Left colon (tissue), 2 donors: ENCODE measurements at regions not wholly inside any gene's neighbourhood (a gene's known extent, or its start where the extent isn't known, plus 50 kb on each side); places are given as distances from the start of the nearest gene placed in this dataset.

ENCODE experiments used
- ATAC-seq: fragments of 200-7000 bp; cut with Tn5 transposase; one replicate; pipeline ENCODE4 v1.9.1; 2020; ENCODE audit warnings: mild to moderate bottlenecking, moderate library complexity
- DNase-seq, 2 donors: peaks; one replicate each; pipeline ENCODE4 v3.0.0-alpha.2; 2020
- intact Hi-C, 2 donors: fragments of 100-400 bp; cut with DNase I in 1 of 2; cut with micrococcal nuclease in 1 of 2; formaldehyde crosslinking; loops; one replicate each; pipeline versions ENCODE4 v1.11.2 to v1.14.0; 2022; cut with DNase I, micrococcal nuclease
- donor health status: DM: no; HTN: no; CAD: no.
- donor health status: DM: yes; HTN: yes; CAD: no.

GRCh38 chr1:234538930-234539649, 60.1 kb upstream of the TARBP1 start:
- ATAC-seq: no peak
- DNase-seq: no peak
- intact Hi-C loops: loop anchor here in 1 of 2 donors (5.0 kb wide), 1 partner anchor 43 kb away; no protein-coding TSS in a partner anchor

- intact Hi-C loops: loop anchor here in 1 of 2 donors (5.0 kb wide), 1 partner anchor 44 kb away; no protein-coding TSS in a partner anchor
- DNase-seq (peak; percentile 61 to 74), ATAC-seq (peak; percentile 90)
Measured at GRCh38 chr1:234538062-234538731, 59.2 kb upstream of the TARBP1 start.

- DNase-seq (no peak), ATAC-seq (no peak)
- intact Hi-C loops: loop anchor here in 1 of 2 donors (5.0 kb wide), 1 partner anchor 45 kb away; no protein-coding TSS in a partner anchor
Measured at GRCh38 chr1:234537236-234537635, 58.3 kb upstream of the TARBP1 start.

DNA sequence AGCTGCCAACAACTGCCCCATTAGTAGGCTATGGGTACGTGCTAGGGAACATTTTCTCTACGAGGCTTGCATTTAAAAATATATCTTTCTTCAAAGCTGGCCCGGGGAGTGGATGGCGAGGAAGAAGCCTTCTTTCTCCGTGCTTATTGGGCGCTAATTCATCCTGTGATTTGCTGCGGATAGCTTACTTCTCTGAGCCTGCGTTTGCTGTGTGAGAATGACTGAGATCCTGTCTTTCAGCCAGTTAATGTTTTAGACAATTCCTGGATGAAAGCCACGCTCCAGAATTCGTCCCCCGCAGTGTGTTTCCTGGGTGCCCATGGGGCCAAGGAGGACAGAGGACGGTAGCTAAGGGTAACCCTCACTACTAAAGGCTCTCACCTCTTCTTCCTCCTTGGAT, 57.8 kb upstream of the TARBP1 start:
- DNase-seq (peak in 1 of 2 donors; percentile 8), ATAC-seq (no peak)
- intact Hi-C loops: loop anchor here in 1 of 2 donors (5.0 kb wide), 1 partner anchor 46 kb away; no protein-coding TSS in a partner anchor

GRCh38 chr1:234535763-234536515, 57.0 kb upstream of the TARBP1 start:
- intact Hi-C loops: loop anchor here in 1 of 2 donors (5.0 kb wide), 1 partner anchor 46 kb away; no protein-coding TSS in a partner anchor
- ATAC-seq (no peak), DNase-seq (peak in 1 of 2 donors; percentile 70)

DNA sequence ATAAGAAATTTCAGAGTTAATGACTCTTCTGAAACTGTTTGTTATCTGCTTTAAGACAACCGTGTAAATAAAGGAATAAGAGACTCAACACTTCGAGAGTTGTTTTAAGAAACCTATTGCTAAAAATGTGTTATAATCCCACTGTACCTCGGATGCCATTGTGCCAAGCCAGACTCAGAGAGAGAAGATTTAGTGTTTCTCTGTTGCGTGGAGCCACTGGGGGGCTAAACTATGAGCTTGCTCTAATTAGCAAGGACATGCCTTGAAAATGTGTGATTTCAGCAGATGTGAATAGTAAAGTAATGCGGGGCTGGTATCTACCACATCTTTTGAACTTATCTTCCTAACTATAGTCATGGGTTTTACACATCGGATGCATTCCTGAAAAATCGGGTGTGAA, 56.2 kb upstream of the TARBP1 start:
- DNase-seq: no peak

DNA sequence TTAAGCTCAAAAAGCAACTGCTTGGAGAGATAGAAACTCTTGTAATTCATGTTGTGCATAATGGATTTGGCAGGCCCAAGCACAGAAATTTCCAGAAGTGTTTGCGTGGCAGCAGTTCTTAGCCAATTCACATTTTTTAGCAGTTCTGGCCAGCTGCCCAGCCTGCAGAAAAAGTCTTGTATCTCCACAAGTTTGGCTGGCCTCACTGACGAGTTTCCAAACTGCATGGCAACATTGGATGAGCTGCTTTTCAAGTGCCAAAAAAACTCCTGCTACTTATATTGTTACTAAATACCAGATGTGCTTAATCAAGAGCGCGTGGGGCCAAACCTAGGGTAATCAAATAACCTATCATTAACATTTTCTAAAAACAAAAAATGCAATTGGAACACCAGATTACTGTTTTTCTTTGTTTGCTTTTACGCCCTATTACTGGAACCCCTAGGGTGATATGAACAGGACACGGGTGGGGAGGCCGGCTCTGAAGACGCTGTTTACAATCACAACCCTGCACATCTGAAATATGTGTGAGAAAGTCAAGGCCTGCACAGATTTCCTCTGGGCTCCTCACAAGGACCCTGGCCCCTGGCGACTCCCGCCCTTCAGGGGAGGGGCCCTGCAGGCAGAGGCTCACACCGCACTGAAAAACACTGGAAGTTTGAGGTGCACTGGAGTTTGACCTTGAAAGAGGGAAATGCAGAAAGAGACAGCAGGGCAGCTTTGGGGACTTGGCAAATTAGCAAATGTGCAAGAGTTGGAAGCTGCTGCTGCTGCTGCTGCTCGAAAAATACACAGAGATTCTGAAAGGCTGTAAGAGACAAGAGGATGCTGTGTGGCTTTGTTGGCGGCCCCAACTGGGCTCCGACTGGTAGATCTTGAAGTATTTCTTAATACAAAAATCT, 55.2 kb upstream of the TARBP1 start:
- intact Hi-C loops: loop anchor here in 1 of 2 donors (5.0 kb wide), 1 partner anchor 68 kb away; no protein-coding TSS in a partner anchor
- no peak for ATAC-seq
- peak; percentile 75 to 87 for DNase-seq

More for the DNA sequence above, 56.2 kb upstream of the TARBP1 start:
- no peak for ATAC-seq
- intact Hi-C loops: loop anchor here in 1 of 2 donors (5.0 kb wide), 1 partner anchor 47 kb away; no protein-coding TSS in a partner anchor

DNA sequence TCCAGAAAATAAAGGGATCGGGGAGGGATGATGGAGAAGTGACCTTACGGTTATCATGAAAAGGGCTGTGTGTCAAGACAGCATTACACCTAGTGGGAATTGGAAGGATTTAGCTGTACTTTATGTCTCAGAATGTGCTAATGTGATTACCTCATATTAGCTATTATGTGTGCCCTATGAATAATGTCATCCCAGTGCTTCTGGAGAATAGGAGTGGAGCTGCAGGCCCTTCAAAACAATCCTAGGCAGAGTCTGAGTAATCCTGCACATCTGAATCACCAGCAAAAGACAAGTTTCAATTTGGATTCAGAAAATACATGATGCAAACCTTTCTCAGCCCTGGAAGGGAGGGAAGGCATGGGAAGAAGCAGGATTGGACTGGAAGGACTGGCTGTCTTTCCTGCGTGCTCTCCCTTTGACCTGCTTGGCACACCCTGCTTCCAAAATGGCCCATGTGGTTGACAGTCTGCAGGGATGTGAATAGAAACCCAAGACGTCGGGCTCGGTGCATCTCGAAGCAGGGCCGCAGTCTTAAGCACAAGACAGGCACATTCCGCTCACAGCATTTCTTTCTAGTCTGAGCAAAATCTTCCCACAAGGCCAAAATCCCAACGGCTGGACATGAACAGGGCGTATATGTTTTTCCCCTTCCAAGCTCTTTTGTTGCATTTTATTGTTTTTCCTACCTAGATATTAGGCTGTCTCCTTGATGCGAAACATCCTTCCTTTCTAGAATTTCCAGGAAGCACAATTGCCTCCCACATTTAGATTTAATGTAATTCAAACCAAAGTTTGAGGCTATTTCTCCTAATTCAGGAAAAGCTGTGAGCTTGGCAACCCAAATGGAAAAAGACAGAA, 54.3 kb upstream of the TARBP1 start:
- intact Hi-C loops: loop anchor here in 1 of 2 donors (5.0 kb wide), 1 partner anchor 69 kb away; no protein-coding TSS in a partner anchor
- DNase-seq: peak in 1 of 2 donors; percentile 70
- ATAC-seq: peak; percentile 14

DNA sequence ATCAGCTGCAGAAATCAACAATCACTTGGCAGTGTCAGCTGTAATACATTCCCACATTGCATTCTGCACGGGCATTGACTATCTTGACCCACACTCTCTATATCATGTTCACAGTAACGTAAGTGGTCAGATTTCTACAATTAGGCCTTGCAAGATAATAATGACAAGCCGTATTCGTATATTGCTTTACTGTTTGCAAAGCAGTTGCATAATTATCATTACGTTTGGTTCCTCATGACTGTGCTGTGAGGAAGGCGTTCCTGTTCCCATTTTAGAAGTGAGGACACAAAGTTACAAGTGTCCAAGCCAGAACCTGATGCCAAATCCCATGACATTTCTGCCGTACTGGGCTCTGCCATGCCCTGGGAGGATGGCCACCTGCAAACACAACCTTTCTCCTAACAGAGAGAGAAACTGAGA, 53.5 kb upstream of the TARBP1 start:
- intact Hi-C loops: loop anchor here in 1 of 2 donors (5.0 kb wide), 1 partner anchor 70 kb away; no protein-coding TSS in a partner anchor
- peak; percentile 74 for ATAC-seq
- peak in 1 of 2 donors; percentile 69 for DNase-seq

- DNase-seq (peak in 1 of 2 donors; percentile 60), ATAC-seq (no peak)
- intact Hi-C loops: loop anchor here in 1 of 2 donors (5.0 kb wide), 1 partner anchor 71 kb away; no protein-coding TSS in a partner anchor
Measured at GRCh38 chr1:234531151-234531635, 52.2 kb upstream of the TARBP1 start.

DNA sequence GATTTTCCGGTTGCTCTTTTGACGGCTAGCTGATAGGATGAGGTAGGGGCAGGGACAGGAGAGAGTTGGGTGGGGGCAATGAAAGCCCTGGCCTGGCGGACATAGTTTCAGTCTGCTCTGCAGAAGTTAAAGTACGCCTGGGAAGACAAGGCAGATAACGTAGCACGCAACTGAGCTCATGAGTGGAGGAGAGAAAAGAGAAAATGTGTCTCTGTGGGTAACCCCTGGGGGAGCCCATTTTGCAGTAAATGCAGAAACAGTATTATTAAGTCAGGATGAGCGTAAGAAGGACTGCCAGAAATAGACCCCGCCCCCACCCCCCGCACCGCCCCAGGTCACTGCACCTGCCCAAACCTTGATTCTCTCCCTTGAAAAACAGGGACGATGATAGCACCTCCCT, 51.7 kb upstream of the TARBP1 start:
- ATAC-seq (no peak), DNase-seq (no peak)
- intact Hi-C loops: loop anchor here in 1 of 2 donors (5.0 kb wide), 1 partner anchor 72 kb away; no protein-coding TSS in a partner anchor

DNA sequence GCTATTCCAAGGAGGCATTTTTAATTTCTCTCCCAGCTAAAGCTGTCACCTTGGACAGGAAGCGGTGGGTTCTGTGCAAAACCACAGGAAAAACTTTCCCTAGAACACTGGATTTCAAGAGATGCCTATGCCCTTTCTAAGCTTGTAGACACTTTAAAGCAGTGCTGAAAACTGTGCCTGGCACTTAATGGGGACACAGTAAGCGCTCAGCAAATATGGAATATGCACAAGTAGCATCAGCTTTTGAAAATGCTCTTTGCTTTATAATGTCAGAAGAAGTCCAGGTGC, 50.9 kb upstream of the TARBP1 start:
- DNase-seq: no peak
- intact Hi-C loops: loop anchor here in 1 of 2 donors (5.0 kb wide), 1 partner anchor 72 kb away; no protein-coding TSS in a partner anchor
- no peak for ATAC-seq

DNA sequence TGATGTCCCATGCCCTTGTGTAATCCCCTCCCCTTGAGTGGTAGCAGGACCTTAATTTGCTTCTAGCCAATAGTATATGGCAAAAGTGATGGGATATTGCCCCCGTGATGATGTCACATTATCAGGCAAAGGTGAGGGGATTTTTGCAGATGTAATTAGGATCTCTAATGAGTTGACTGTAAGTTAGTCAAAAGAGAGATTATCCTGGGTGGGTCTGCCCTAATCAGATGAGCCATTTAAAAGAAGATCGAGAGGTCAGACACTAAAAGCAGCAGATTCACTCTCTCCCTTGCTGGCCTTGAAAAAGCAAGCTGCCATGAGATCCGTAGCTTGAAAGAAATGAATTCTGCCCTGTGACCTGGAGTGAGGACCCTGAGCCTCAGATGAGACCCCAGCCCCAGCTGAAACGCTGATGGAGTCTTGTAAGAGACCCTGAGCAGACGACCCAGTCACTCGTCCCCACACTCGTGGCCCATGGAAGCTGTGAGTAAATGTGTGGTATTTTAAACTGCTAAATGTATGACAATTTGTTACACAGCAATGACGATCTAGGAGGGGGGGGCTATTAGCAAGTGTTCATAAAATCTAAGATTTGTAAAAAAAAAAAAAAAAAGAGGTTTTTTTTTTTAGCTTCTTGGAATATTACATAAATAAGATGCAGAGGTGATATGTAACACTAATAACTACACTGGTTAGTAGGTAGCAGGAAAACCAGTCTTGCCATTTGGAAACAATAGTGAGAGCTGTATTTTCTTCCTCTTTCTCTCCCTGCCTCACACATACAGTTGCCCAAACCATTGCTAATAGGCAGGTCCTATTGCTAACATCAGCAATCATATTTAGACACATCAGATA, 50.3 kb upstream of the TARBP1 start:
- DNase-seq: peak in 1 of 2 donors; percentile 6
- no peak for ATAC-seq
- intact Hi-C loops: no loop called here
